Astrocyte (in vitro differentiated cells and primary cell): ENCODE measurements at regions not wholly inside any gene's neighbourhood (a gene's known extent, or its start where the extent isn't known, plus 50 kb on each side); places are given as distances from the start of the nearest gene placed in this dataset.
A peak's percentile ranks its signal among the peaks of the same experiment; 100 is the strongest.

Source experiments
- DNase-seq: peaks from one replicate; pipeline ENCODE4 v3.0.0-alpha.2; 2010; ENCODE audit warnings: low read depth
- FAIRE-seq: peaks from 2 replicates; lab custom pipeline; 2011; peaks lifted over from hg19 to GRCh38; lab: Jason Lieb, UNC
- H2AFZ ChIP-seq: 2 replicates; pipeline ENCODE4 v1.6.0; 2012; ENCODE audit warnings: low read depth, low read length, inconsistent platforms
- H3K27ac ChIP-seq: 2 replicates; pipeline ENCODE4 v1.5.1; 2011; ENCODE audit warnings: low read depth, low read length, inconsistent platforms
- H3K27me3 ChIP-seq: 2 replicates; pipeline ENCODE4 v1.6.0; 2011; ENCODE audit warnings: low read length, inconsistent platforms; ENCODE audit not compliant: insufficient read depth
- H3K36me3 ChIP-seq: 2 replicates; pipeline ENCODE4 v1.5.1; 2011; ENCODE audit warnings: low read length, inconsistent platforms; ENCODE audit not compliant: insufficient read depth
- H3K4me1 ChIP-seq: 2 replicates; pipeline ENCODE4 v1.5.1; 2011; ENCODE audit warnings: low read length, inconsistent platforms; ENCODE audit not compliant: insufficient read depth
- H3K4me2 ChIP-seq: 2 replicates; pipeline ENCODE4 v1.6.0; 2012; ENCODE audit warnings: low read length, inconsistent platforms
- H3K4me3 ChIP-seq: 2 replicates; pipeline ENCODE4 v1.5.1; 2011; ENCODE audit warnings: low read depth, mild to moderate bottlenecking, low read length, inconsistent platforms; ENCODE audit not compliant: insufficient read depth
- H3K79me2 ChIP-seq: 2 replicates; pipeline ENCODE4 v1.6.0; 2012; ENCODE audit warnings: mild to moderate bottlenecking, low read length, inconsistent platforms; ENCODE audit not compliant: insufficient read depth
- H3K9ac ChIP-seq: 2 replicates; pipeline ENCODE4 v1.6.0; 2012; ENCODE audit warnings: mild to moderate bottlenecking, low read length, inconsistent platforms
- H3K9me3 ChIP-seq: 2 replicates; pipeline ENCODE4 v1.5.1; 2012; ENCODE audit warnings: low read depth, mild to moderate bottlenecking, low read length, inconsistent platforms; ENCODE audit not compliant: insufficient read depth
- H4K20me1 ChIP-seq: 2 replicates; pipeline ENCODE4 v1.6.0; 2012; ENCODE audit warnings: low read length, inconsistent platforms; ENCODE audit not compliant: insufficient read depth
- H3K27ac Mint-ChIP-seq: one replicate; pipeline ENCODE4 v1.8.0; 2021; ENCODE audit warnings: mild to moderate bottlenecking, mixed read lengths; ENCODE audit not compliant: unreplicated experiment
- H3K27me3 Mint-ChIP-seq: one replicate; pipeline ENCODE4 v1.8.0; 2021; ENCODE audit warnings: low read depth, mixed read lengths; ENCODE audit not compliant: unreplicated experiment
- H3K36me3 Mint-ChIP-seq: one replicate; pipeline ENCODE4 v1.8.0; 2021; ENCODE audit warnings: low read depth, mixed read lengths; ENCODE audit not compliant: unreplicated experiment
- H3K4me1 Mint-ChIP-seq: one replicate; pipeline ENCODE4 v1.8.0; 2021; ENCODE audit warnings: low read depth, mixed read lengths; ENCODE audit not compliant: unreplicated experiment
- H3K4me3 Mint-ChIP-seq: one replicate; pipeline ENCODE4 v1.8.0; 2021; ENCODE audit warnings: mild to moderate bottlenecking, moderate library complexity, mixed read lengths; ENCODE audit not compliant: unreplicated experiment
- H3K9me3 Mint-ChIP-seq: one replicate; pipeline ENCODE4 v1.8.0; 2021; ENCODE audit warnings: mild to moderate bottlenecking, mixed read lengths; ENCODE audit not compliant: unreplicated experiment
- EZH2 ChIP-seq: IDR thresholded peaks from 2 replicates; pipeline ENCODE4 v1.6.1; 2012; ENCODE audit warnings: mild to moderate bottlenecking, low read length, inconsistent platforms; ENCODE audit not compliant: insufficient read depth
- TF ChIP-seq, protein P1 (sequence below): IDR thresholded peaks from 2 replicates; pipeline ENCODE4 v1.5.1; 2011; ENCODE audit warnings: low read depth, mild to moderate bottlenecking, inconsistent platforms, low read length, moderate library complexity; ENCODE audit not compliant: insufficient read depth

DNA sequence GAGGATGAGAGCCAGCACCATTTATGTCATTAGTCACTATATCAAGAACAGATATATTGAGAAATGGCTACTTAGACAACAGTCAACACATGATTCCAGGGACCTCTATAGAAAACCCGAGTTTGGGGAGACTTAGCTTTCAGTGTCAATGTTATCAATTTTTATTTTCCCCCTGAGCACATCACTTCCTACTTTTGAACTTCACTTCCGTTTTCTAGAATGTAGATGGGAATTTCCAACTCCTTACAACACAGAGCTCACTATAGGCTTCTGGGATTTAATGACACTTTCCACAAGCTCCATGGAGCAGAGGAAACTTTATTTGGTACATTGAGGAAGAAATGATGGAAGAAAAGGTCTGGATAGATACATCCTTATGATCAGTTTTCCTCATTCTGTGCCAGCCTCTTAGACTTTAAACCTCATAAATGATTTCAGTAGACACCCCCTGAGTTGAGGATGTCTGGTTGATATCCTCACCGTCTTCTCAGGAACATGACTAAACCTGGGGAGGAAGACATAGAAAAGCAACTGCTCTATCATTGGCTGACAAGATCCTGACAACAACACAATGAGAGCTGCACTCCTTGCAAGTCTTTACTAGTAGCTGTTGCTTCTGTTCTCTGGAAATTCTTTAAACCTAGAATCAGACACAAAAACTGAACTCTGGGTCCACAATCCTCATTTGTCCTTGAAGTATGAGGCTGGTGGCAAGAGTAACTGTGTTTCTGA lies 449.4 kb upstream of the OR4E1 start:
- Histone ChIP-seq H3K27me3 (no peaks in the 10 kb centered on the region), H3K36me3 (no peaks in the 10 kb centered on the region), H3K4me2 (no peak overlapping the region), H3K4me3 (no peak overlapping the region), H3K79me2 (no peaks in the 10 kb centered on the region), H2AFZ (no peak overlapping the region), H3K4me1 (no peaks in the 10 kb centered on the region), H4K20me1 (no peaks in the 10 kb centered on the region), H3K9me3 (no peaks in the 10 kb centered on the region), H3K9ac (no peak overlapping the region), H3K27ac (no peak overlapping the region)
- Mint-ChIP-seq H3K4me3 (no peak overlapping the region), H3K9me3 (no peaks in the 10 kb centered on the region), H3K27ac (peak overlapping the region; percentile 34), H3K4me1 (peaks cover 11% of the 10 kb centered on the region), H3K27me3 (no peaks in the 10 kb centered on the region), H3K36me3 (no peaks in the 10 kb centered on the region)
- no peak for FAIRE-seq
- no peak for TF ChIP-seq EZH2
- TF ChIP-seq, protein P1, sequence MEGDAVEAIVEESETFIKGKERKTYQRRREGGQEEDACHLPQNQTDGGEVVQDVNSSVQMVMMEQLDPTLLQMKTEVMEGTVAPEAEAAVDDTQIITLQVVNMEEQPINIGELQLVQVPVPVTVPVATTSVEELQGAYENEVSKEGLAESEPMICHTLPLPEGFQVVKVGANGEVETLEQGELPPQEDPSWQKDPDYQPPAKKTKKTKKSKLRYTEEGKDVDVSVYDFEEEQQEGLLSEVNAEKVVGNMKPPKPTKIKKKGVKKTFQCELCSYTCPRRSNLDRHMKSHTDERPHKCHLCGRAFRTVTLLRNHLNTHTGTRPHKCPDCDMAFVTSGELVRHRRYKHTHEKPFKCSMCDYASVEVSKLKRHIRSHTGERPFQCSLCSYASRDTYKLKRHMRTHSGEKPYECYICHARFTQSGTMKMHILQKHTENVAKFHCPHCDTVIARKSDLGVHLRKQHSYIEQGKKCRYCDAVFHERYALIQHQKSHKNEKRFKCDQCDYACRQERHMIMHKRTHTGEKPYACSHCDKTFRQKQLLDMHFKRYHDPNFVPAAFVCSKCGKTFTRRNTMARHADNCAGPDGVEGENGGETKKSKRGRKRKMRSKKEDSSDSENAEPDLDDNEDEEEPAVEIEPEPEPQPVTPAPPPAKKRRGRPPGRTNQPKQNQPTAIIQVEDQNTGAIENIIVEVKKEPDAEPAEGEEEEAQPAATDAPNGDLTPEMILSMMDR = no peak
- no peak for DNase-seq

DNA sequence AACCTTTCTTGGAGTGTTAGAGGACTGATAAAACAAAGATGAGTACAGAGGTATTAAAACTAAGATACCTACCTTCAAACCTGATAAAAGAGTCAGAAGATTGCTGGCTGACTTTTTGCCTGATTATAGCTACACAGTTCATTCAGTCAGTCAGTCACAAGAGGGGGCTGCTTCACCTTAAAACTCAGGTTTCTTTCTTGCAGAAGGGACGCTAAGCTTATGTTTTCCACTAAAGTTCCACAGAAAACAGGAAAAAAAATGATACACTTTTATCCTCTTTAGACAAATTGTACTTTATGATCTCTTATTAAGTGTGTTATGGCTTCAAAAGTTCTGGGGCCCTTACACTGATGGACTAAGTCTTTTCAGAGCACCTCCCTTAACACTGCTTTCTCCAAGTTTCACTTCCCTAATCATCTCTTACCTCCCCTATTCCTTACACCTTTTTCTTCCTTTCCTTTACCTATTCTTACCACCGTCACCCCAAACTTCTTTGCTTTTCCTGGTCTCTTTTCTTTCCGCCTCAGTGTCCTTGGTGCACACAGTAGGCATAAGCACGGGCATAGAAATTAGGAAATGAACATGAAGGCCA lies 448.7 kb upstream of the OR4E1 start:
- Histone ChIP-seq H3K4me1 (no peaks in the 10 kb centered on the region), H2AFZ (no peak overlapping the region)
- FAIRE-seq = no peak

More for the DNA sequence above, 448.7 kb upstream of the OR4E1 start:
- H4K20me1 ChIP-seq = no peaks in the 10 kb centered on the region
- no peaks in the 10 kb centered on the region for H3K9me3 ChIP-seq
- Mint-ChIP-seq H3K27ac (peak overlapping the region; percentile 34), H3K36me3 (no peaks in the 10 kb centered on the region), H3K27me3 (no peaks in the 10 kb centered on the region), H3K4me3 (peak overlapping the region; percentile 14), H3K9me3 (no peaks in the 10 kb centered on the region), H3K4me1 (peaks cover 11% of the 10 kb centered on the region)
- H3K4me2 ChIP-seq = no peak overlapping the region
- no peaks in the 10 kb centered on the region for H3K27me3 ChIP-seq
- H3K36me3 ChIP-seq = no peaks in the 10 kb centered on the region
- no peak overlapping the region for H3K4me3 ChIP-seq
- TF ChIP-seq, protein P1 = no peak
- no peak for TF ChIP-seq EZH2
- H3K79me2 ChIP-seq = no peaks in the 10 kb centered on the region
- no peak for DNase-seq
- H3K27ac ChIP-seq = no peak overlapping the region
- no peak overlapping the region for H3K9ac ChIP-seq
